ENCODE measurements at regions not wholly inside any gene's neighbourhood (a gene's known extent, or its start where the extent isn't known, plus 50 kb on each side); places are given as distances from the start of the nearest gene placed in this dataset.

- TF ChIP-seq CTCF (IDR thresholded peaks at IDR 0.05): no peak
- TF ChIP-seq POLR2A (IDR thresholded peaks at IDR 0.05): no peak
Observed at GRCh38 chr13:109332506-109333499, 453.6 kb downstream of the IRS2 start.
